ENCODE measurements at regions not wholly inside any gene's neighbourhood (a gene's known extent, or its start where the extent isn't known, plus 50 kb on each side); places are given as distances from the start of the nearest gene placed in this dataset.

- TF ChIP-seq CTCF (IDR thresholded peaks at IDR 0.05) (no peak), POLR2AphosphoS5 (IDR thresholded peaks at IDR 0.05; ENCODE audit: low read depth, low read length) (no peak), REST (IDR thresholded peaks at IDR 0.05; ENCODE audit: low read depth, low read length) (no peak), CHD2 (IDR thresholded peaks at IDR 0.05; ENCODE audit: low read length, partially characterized antibody) (no peak), MAX (IDR thresholded peaks at IDR 0.05; ENCODE audit: low read depth) (no peak)
Measured at GRCh38 chr2:129864719-129865118, 114.7 kb upstream of the RAB6C start.

Data from SK-N-SH (cell line).